ENCODE measurements at regions not wholly inside any gene's neighbourhood (a gene's known extent, or its start where the extent isn't known, plus 50 kb on each side); places are given as distances from the start of the nearest gene placed in this dataset.

GRCh38 chrX:6770936-6771335 lies 236.0 kb upstream of the VCX3A start:
- TF ChIP-seq CTCF (IDR thresholded peaks at IDR 0.05; ENCODE audit: insufficient read depth, low read length) (no peak), SPI1 (IDR thresholded peaks at IDR 0.05; ENCODE audit: borderline replicate concordance, low read depth) (no peak)
- DNase-seq (ENCODE audit: low read depth in 1 of 2, low spot score in 1 of 2): no peak
- Histone ChIP-seq H3K4me3 (replicated peaks; ENCODE audit: insufficient read depth, low read length) (no peak overlapping the region), H3K27ac (replicated peaks) (no peak overlapping the region), H3K27me3 (ENCODE audit: insufficient read depth, poor library complexity, severe bottlenecking) (no peaks in the 10 kb centered on the region)

GRCh38 chrX:6768881-6769280 lies 234.0 kb upstream of the VCX3A start:
- Histone ChIP-seq H3K27ac (replicated peaks) (no peak overlapping the region), H3K4me3 (replicated peaks; ENCODE audit: insufficient read depth, low read length) (no peak overlapping the region), H3K27me3 (ENCODE audit: insufficient read depth, poor library complexity, severe bottlenecking) (no peaks in the 10 kb centered on the region)
- DNase-seq (ENCODE audit: low read depth in 1 of 2, low spot score in 1 of 2): no peak
- TF ChIP-seq SPI1 (IDR thresholded peaks at IDR 0.05; ENCODE audit: borderline replicate concordance, low read depth) (no peak), CTCF (IDR thresholded peaks at IDR 0.05; ENCODE audit: insufficient read depth, low read length) (no peak), POLR2AphosphoS5 (IDR thresholded peaks at IDR 0.05; ENCODE audit: low read depth) (no peak), REST (IDR thresholded peaks at IDR 0.05; ENCODE audit: insufficient replicate concordance, low read depth) (no peak), GABPA (IDR thresholded peaks at IDR 0.05; ENCODE audit: low read depth) (no peak)

GRCh38 chrX:6761251-6761650 lies 226.3 kb upstream of the VCX3A start:
- no peak for TF ChIP-seq REST (IDR thresholded peaks at IDR 0.05; ENCODE audit: insufficient replicate concordance, low read depth)
- Histone ChIP-seq H3K27ac (replicated peaks) (no peak overlapping the region), H3K27me3 (ENCODE audit: insufficient read depth, poor library complexity, severe bottlenecking) (no peaks in the 10 kb centered on the region), H3K4me3 (replicated peaks; ENCODE audit: insufficient read depth, low read length) (no peak overlapping the region)
- DNase-seq (ENCODE audit: low read depth in 1 of 2, low spot score in 1 of 2): no peak

GRCh38 chrX:6759655-6760375 lies 224.9 kb upstream of the VCX3A start:
- Histone ChIP-seq H3K4me3 (replicated peaks; ENCODE audit: insufficient read depth, low read length) (no peak overlapping the region), H3K27me3 (ENCODE audit: insufficient read depth, poor library complexity, severe bottlenecking) (no peaks in the 10 kb centered on the region), H3K27ac (replicated peaks) (no peak overlapping the region)
- DNase-seq (ENCODE audit: low read depth in 1 of 2, low spot score in 1 of 2): no peak
- TF ChIP-seq POLR2AphosphoS5 (IDR thresholded peaks at IDR 0.05; ENCODE audit: low read depth): no peak
- TF ChIP-seq CTCF (IDR thresholded peaks at IDR 0.05; ENCODE audit: insufficient read depth, low read length): no peak
